Erythroblast (primary cell): ENCODE measurements at regions not wholly inside any gene's neighbourhood (a gene's known extent, or its start where the extent isn't known, plus 50 kb on each side); places are given as distances from the start of the nearest gene placed in this dataset.

Experiments used
- GATA1 ChIP-seq: IDR thresholded peaks from 2 replicates; pipeline ENCODE4 v1.6.1; 2011; ENCODE audit warnings: low read depth, mild to moderate bottlenecking, control low read depth, low read length, moderate library complexity
- POLR2A ChIP-seq: IDR thresholded peaks from 2 replicates; pipeline ENCODE4 v1.6.1; 2011; ENCODE audit warnings: mild to moderate bottlenecking, low read length

GRCh38 chr15:96106181-96106580 is 224.3 kb upstream of the NR2F2 start:
- TF ChIP-seq POLR2A (no peak), GATA1 (no peak)
